ENCODE measurements at regions not wholly inside any gene's neighbourhood (a gene's known extent, or its start where the extent isn't known, plus 50 kb on each side); places are given as distances from the start of the nearest gene placed in this dataset.

DNA sequence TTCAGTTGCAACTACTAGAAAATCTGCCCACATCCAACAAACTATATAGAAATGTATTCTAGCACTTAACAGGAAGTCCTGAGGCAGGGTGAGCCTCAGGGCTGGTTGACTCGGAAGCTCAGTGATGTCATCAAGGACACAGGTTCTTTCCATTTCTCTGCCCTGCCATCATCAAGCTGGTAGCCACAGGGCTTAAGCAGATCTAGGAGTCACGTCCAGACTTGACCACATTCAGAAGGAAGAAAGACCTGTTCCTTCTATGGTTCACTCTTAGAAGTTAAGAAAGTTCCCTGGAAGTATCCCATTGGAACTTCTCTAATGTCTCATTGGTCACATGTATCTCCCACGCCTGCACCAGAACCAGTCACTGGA lies 438.1 kb downstream of the PRDM2 start:
- TF ChIP-seq NFIC (IDR thresholded peaks at IDR 0.05): no peak
- no peak for TF ChIP-seq EP300 (IDR thresholded peaks at IDR 0.05; ENCODE audit: borderline replicate concordance)
- TF ChIP-seq EGR1 (IDR thresholded peaks at IDR 0.05): no peak
- TF ChIP-seq, protein P1, sequence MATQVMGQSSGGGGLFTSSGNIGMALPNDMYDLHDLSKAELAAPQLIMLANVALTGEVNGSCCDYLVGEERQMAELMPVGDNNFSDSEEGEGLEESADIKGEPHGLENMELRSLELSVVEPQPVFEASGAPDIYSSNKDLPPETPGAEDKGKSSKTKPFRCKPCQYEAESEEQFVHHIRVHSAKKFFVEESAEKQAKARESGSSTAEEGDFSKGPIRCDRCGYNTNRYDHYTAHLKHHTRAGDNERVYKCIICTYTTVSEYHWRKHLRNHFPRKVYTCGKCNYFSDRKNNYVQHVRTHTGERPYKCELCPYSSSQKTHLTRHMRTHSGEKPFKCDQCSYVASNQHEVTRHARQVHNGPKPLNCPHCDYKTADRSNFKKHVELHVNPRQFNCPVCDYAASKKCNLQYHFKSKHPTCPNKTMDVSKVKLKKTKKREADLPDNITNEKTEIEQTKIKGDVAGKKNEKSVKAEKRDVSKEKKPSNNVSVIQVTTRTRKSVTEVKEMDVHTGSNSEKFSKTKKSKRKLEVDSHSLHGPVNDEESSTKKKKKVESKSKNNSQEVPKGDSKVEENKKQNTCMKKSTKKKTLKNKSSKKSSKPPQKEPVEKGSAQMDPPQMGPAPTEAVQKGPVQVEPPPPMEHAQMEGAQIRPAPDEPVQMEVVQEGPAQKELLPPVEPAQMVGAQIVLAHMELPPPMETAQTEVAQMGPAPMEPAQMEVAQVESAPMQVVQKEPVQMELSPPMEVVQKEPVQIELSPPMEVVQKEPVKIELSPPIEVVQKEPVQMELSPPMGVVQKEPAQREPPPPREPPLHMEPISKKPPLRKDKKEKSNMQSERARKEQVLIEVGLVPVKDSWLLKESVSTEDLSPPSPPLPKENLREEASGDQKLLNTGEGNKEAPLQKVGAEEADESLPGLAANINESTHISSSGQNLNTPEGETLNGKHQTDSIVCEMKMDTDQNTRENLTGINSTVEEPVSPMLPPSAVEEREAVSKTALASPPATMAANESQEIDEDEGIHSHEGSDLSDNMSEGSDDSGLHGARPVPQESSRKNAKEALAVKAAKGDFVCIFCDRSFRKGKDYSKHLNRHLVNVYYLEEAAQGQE (IDR thresholded peaks at IDR 0.05; ENCODE audit: low read depth): no peak
